GM12892 (cell line): ENCODE measurements at regions not wholly inside any gene's neighbourhood (a gene's known extent, or its start where the extent isn't known, plus 50 kb on each side); places are given as distances from the start of the nearest gene placed in this dataset.

ENCODE experiments used
- DNase-seq: peaks from one replicate; pipeline ENCODE4 v3.0.0; 2011; ENCODE audit not compliant: insufficient read length
- FAIRE-seq: peaks from 2 replicates; lab custom pipeline; 2011; peaks lifted over from hg19 to GRCh38; lab: Jason Lieb, UNC
- POLR2A ChIP-seq: IDR thresholded peaks from 2 replicates; pipeline ENCODE4 v1.6.1; 2011; ENCODE audit warnings: low read depth, low read length, control low read depth
- POLR2AphosphoS5 ChIP-seq: IDR thresholded peaks from 2 replicates; pipeline ENCODE4 v1.6.1; 2011; ENCODE audit warnings: low read depth, low read length, control low read depth
- TAF1 ChIP-seq: IDR thresholded peaks from 2 replicates; pipeline ENCODE4 v1.6.1; 2011; ENCODE audit warnings: low read depth, mild to moderate bottlenecking, control low read depth, low read length, borderline replicate concordance

- FAIRE-seq (no peak), DNase-seq (no peak)
- TF ChIP-seq POLR2AphosphoS5 = no peak
- TF ChIP-seq TAF1 = no peak
- no peak for TF ChIP-seq POLR2A
Measured at GRCh38 chr9:80417211-80417773, 845.5 kb downstream of the TLE4 start.

DNA sequence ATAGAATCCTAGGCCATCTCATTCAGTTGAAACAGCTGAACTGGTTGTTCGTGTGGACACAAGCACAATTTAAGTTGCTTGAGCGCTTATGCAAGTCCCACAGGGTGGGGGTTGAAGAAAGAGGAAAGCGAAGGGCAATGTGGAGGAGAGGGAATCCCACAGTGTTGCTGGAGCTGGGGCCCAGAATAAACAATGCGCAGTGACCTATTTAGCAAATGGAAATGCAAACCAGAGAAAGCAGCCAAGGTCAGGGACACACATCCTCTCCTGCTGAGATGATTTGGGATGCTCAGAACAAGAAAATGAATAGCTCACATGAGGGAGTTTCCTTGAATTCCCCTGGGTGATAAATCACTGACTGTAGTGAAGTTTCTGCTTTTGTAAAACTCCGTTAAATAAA is 838.3 kb downstream of the TLE4 start:
- FAIRE-seq = no peak
- TF ChIP-seq POLR2AphosphoS5 = no peak
- TF ChIP-seq TAF1 = no peak
- TF ChIP-seq POLR2A = no peak
- no peak for DNase-seq

DNA sequence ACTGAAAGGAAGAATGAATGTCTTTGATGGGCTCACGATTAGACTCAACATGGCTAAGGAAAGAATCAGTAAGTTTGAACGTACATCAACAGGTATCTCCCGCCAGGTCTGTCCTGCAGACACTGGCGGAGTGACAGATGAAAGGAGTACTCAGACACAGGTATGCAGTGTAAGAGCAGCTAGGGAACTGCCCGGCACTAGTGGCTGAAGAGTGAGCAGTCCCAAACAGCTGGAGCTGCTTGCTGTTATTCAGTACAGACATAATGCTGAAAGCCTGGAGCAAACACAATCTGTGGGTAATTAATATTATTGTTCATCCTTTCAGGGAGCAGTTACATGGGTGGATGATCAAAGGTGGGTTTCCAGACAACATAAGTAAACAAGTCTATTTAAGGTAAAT is 835.5 kb downstream of the TLE4 start:
- FAIRE-seq (no peak), DNase-seq (no peak)
- TF ChIP-seq POLR2A (no peak), POLR2AphosphoS5 (no peak), TAF1 (no peak)

DNA sequence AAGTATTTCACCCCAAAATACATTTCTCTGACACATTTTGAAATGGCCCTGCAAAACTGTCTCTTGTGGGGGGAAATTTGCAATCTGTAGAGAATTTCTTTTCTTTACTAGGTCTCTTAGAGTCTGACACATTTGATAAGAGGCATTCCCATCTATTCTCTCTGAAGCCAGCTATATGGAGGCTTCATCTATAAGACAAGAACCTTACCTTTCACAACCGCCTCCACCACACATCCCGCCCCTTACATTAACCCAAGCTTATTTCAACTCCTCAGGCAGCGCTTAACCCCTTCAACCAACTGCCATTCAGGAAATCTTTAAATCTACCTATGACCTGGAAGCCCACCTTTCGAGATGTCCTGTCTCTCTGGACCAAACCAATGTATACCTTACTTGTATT is 829.5 kb downstream of the TLE4 start:
- TF ChIP-seq POLR2A (no peak), POLR2AphosphoS5 (no peak), TAF1 (no peak)
- FAIRE-seq (no peak), DNase-seq (no peak)

DNA sequence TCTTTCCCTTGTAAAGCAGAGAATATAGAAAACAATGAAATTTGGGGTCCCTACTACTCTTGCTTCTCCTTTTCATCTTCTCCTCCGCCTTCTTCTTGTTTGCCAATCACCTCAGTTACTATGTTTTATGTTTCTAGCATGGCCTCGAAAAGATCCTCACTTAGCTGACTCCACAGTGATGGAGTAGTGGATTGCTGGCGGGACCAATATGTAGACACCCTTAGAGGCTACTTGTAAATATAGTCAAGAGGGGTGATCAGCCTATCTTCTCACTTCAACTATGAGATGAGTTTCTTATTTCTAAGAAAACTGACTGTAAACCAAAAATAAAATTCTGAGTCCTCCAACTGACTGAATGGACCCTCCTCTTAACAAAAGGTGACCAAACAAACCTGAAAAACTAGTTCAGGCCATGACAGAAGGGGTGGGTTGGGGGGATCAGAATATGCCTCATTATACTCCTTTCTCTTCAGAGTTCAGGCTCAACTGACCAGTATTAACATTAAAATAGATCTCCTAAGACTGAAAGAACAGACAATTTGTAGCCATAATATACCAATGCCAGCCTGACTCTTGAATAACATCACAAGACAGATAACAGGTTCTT is 829.0 kb downstream of the TLE4 start:
- no peak for TF ChIP-seq TAF1
- no peak for TF ChIP-seq POLR2A
- TF ChIP-seq POLR2AphosphoS5 = no peak
- FAIRE-seq = no peak

DNA sequence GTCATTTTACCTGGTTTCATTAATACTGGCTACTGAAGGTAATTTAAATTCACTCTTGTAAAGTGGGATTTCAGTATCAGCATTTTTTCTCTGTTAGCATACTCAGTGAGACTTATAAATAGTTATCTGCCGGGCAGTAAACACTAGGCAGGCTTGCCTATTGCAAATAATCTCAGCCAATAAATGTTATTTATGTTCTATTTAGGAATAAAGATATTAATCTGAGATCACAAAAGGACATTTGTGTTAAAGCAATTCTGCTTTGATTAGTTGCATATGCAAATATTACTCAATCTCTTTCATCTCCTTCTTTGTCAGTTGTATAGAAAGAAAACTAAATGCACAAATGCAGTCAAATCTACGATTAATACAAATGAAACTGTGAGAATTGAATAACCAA is 827.8 kb downstream of the TLE4 start:
- TF ChIP-seq POLR2A (no peak), TAF1 (no peak), POLR2AphosphoS5 (no peak)
- DNase-seq (no peak), FAIRE-seq (no peak)

More for the DNA sequence above, 829.0 kb downstream of the TLE4 start:
- DNase-seq = no peak

DNA sequence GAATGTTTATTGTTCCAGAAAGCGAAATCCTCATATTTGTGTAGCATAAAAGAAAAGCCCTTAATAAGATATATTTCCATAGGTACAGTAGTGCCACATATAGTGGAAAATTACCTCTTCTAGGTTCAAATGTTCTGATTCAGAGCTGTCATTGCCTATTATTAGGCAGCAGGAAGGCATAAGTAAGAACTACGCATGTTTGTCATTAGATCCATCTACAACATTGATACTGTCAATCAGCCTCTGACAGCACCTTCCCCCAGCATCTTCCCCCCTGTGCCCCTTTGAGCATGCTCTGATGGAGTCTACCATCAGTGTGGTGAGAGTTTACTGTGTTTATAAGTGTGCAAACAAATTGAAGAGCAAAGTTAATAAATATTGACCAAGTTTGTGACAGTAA is 816.1 kb downstream of the TLE4 start:
- TF ChIP-seq POLR2AphosphoS5 (no peak), TAF1 (no peak), POLR2A (no peak)
- FAIRE-seq (no peak), DNase-seq (no peak)

GRCh38 chr9:80385246-80385645 is 813.5 kb downstream of the TLE4 start:
- no peak for FAIRE-seq
- DNase-seq = no peak
- TF ChIP-seq TAF1 (no peak), POLR2A (no peak), POLR2AphosphoS5 (no peak)

GRCh38 chr9:80383331-80383730 is 811.6 kb downstream of the TLE4 start:
- DNase-seq (no peak), FAIRE-seq (no peak)
- TF ChIP-seq POLR2A = no peak
- TF ChIP-seq TAF1 = no peak
- no peak for TF ChIP-seq POLR2AphosphoS5

- no peak for TF ChIP-seq POLR2AphosphoS5
- TF ChIP-seq TAF1 = no peak
- TF ChIP-seq POLR2A = no peak
- DNase-seq (no peak), FAIRE-seq (no peak)
Measured at GRCh38 chr9:80382211-80382891, 810.6 kb downstream of the TLE4 start.

- no peak for TF ChIP-seq TAF1
- no peak for TF ChIP-seq POLR2A
- no peak for TF ChIP-seq POLR2AphosphoS5
- DNase-seq = no peak
- FAIRE-seq = no peak
Measured at GRCh38 chr9:80380301-80380700, 808.5 kb downstream of the TLE4 start.
